Endothelial cell of umbilical vein (primary cell): ENCODE measurements at regions not wholly inside any gene's neighbourhood (a gene's known extent, or its start where the extent isn't known, plus 50 kb on each side); places are given as distances from the start of the nearest gene placed in this dataset.

Experiments
- BruUV-seq: library from RNA; stranded (reverse); fragments of 400-500 nt; replicated peaks from 2 replicates; lab custom pipeline; 2021; lab: Mats Ljungman, UMichigan
- CTCF ChIA-PET: fragments of 300-600, 350-600 bp; sonication (Branson Sonifier 250); formaldehyde crosslinking; loops from one replicate; lab custom pipeline; 2021; ENCODE audit warnings: antibody characterized with exemption, inconsistent platforms; lab: Charles Lee
- POLR2A ChIA-PET: fragments of 300-600, 350-600 bp; sonication (Branson Sonifier 250); formaldehyde crosslinking; loops from one replicate; lab custom pipeline; 2021; ENCODE audit warnings: antibody characterized with exemption, inconsistent platforms; lab: Charles Lee
- DNase-seq: peaks from one replicate; pipeline ENCODE4 v3.0.0-alpha.2; 2011; ENCODE audit warnings: low read depth, low spot score
- FAIRE-seq: peaks from 2 replicates; lab custom pipeline; 2011; peaks lifted over from hg19 to GRCh38; lab: Jason Lieb, UNC
- H2AFZ ChIP-seq: 2 replicates; pipeline ENCODE4 v1.6.0; 2012; ENCODE audit warnings: low read depth, low read length, control low read depth, inconsistent platforms
- H3K27ac ChIP-seq: 2 replicates; pipeline ENCODE4 v1.5.1; 2011; ENCODE audit warnings: low read depth, mild to moderate bottlenecking, control low read depth, low read length, moderate library complexity; ENCODE audit not compliant: insufficient read depth
- H3K27me3 ChIP-seq, 2 experiments: 2 replicates each; pipeline versions ENCODE4 v1.6.0 to v1.6.1; 2011; ENCODE audit warnings: low read length in 2 of 2, mixed read lengths in 1 of 2; ENCODE audit not compliant: control insufficient read depth in 2 of 2, insufficient read depth in 2 of 2
- H3K36me3 ChIP-seq, 2 experiments: 2 replicates in 1 of 2; 3 replicates in 1 of 2; pipeline ENCODE4 v1.5.1; 2011; ENCODE audit warnings: low read length in 2 of 2, mild to moderate bottlenecking in 1 of 2, moderate library complexity in 1 of 2; ENCODE audit not compliant: control insufficient read depth in 2 of 2, insufficient read depth in 2 of 2; ENCODE audit errors: extremely low read depth in 1 of 2
- H3K4me1 ChIP-seq: 3 replicates; pipeline ENCODE4 v1.5.1; 2011; ENCODE audit warnings: mild to moderate bottlenecking, low read length; ENCODE audit not compliant: control insufficient read depth, insufficient read depth; ENCODE audit errors: extremely low read depth
- H3K4me2 ChIP-seq: 2 replicates; pipeline ENCODE4 v1.6.1; 2011; ENCODE audit warnings: low read length, control low read depth, mixed read lengths; ENCODE audit not compliant: insufficient read depth
- H3K4me3 ChIP-seq, 3 experiments: fragments of 200-600 bp in 1 of 3; sonication (generic), shearing (Covaris generic) in 1 of 3; replicated peaks in 1 of 3; 2 replicates each; pipeline ENCODE4 v1.5.1; 2011 to 2016; ENCODE audit warnings: control low read depth in 3 of 3, low read length in 3 of 3, mild to moderate bottlenecking in 2 of 3, inconsistent platforms in 1 of 3, low read depth in 1 of 3, moderate library complexity in 1 of 3; ENCODE audit not compliant: insufficient read depth in 1 of 3
- H3K79me2 ChIP-seq: 2 replicates; pipeline ENCODE4 v1.6.0; 2012; ENCODE audit warnings: low read length, inconsistent platforms; ENCODE audit not compliant: control insufficient read depth, insufficient read depth
- H3K9ac ChIP-seq: replicated peaks from 2 replicates; pipeline ENCODE3; 2011; ENCODE audit warnings: low read length, control low read depth; ENCODE audit not compliant: insufficient read depth; ENCODE audit errors: extremely low read depth
- H3K9me1 ChIP-seq: replicated peaks from 3 replicates; pipeline ENCODE4 v1.6.0; 2011; ENCODE audit warnings: mild to moderate bottlenecking, low read length; ENCODE audit not compliant: control insufficient read depth, insufficient read depth; ENCODE audit errors: extremely low read depth
- H3K9me3 ChIP-seq: replicated peaks from 2 replicates; pipeline ENCODE4 v1.5.1; 2012; ENCODE audit warnings: low read length, inconsistent platforms; ENCODE audit not compliant: control insufficient read depth, insufficient read depth
- H4K20me1 ChIP-seq: replicated peaks from 2 replicates; pipeline ENCODE3; 2011; ENCODE audit warnings: mild to moderate bottlenecking, low read length; ENCODE audit not compliant: control insufficient read depth, insufficient read depth; ENCODE audit errors: extremely low read depth
- CTCF ChIP-seq, 2 donors: IDR thresholded peaks; 1 replicate in 1 of 2; 2 replicates in 1 of 2; pipeline ENCODE4 v1.5.1; 2011; ENCODE audit warnings: low read length in 2 of 2, mild to moderate bottlenecking in 2 of 2, moderate library complexity in 2 of 2, control low read depth in 1 of 2, inconsistent platforms in 1 of 2, low read depth in 1 of 2; ENCODE audit not compliant: insufficient read depth in 1 of 2; ENCODE audit errors: extremely low read depth in 1 of 2
- EZH2 ChIP-seq: IDR thresholded peaks from 2 replicates; pipeline ENCODE4 v1.6.1; 2012; ENCODE audit warnings: borderline replicate concordance, low read depth, mild to moderate bottlenecking, moderate library complexity, low read length, inconsistent platforms; ENCODE audit not compliant: severe bottlenecking
- FOS ChIP-seq: IDR thresholded peaks from 2 replicates; pipeline ENCODE4 v1.6.1; 2011; ENCODE audit warnings: mild to moderate bottlenecking, low read length, moderate library complexity, borderline replicate concordance; ENCODE audit not compliant: insufficient read depth
- GATA2 ChIP-seq: IDR thresholded peaks from 2 replicates; pipeline ENCODE4 v1.7.0; 2011; ENCODE audit warnings: low read depth, mild to moderate bottlenecking, moderate library complexity, mixed read lengths, low read length; ENCODE audit not compliant: insufficient read length, insufficient read depth
- JUN ChIP-seq: IDR thresholded peaks from 2 replicates; pipeline ENCODE4 v1.6.1; 2011; ENCODE audit warnings: borderline replicate concordance, low read depth; ENCODE audit not compliant: insufficient read length, insufficient read depth
- MYC ChIP-seq: IDR thresholded peaks from one replicate; pipeline ENCODE4 v1.6.1; 2011; ENCODE audit warnings: mild to moderate bottlenecking, low read depth, low read length
- POLR2A ChIP-seq: IDR thresholded peaks from 2 replicates; pipeline ENCODE4 v1.6.1; 2012; ENCODE audit warnings: low read depth, mild to moderate bottlenecking, control low read depth, low read length
- dilution Hi-C: fragments of 300-500 bp; cut with MboI; formaldehyde crosslinking; loops from one replicate; pipeline ENCODE4 v1.15.0; 2019; ENCODE audit warnings: low sequenced_read_pairs; ENCODE audit not compliant: extremely low pct_ligation_motif_present
- intact Hi-C: fragments of 100-400 bp; cut with micrococcal nuclease; formaldehyde crosslinking; loops from one replicate; pipeline ENCODE4 v1.10.0; 2022
- TF ChIP-seq, protein P1 (sequence below): IDR thresholded peaks from 2 replicates; pipeline ENCODE4 v1.6.1; 2011; ENCODE audit not compliant: insufficient read depth, insufficient read length

DNA sequence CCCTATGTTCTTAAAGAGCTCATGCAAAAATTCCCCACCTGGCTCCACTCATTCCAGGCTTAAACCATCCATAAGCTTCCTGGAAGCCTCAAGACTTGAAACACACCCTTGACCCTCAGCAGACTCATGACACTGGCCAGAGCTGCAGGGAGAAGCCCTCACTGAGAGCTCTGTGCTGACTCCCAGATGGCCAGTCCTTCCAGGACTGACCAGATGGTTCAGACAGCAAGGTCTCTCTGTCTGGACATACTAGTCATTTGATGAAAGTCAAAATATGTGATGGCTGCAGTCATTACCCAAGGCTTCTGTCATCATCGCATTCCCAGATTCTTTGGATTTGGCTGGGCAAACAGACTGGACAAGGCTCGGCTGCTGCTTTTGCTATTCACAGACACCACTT, 397.4 kb downstream of the FOXO1 start:
- no peaks in the 10 kb centered on the region for H3K9me1 ChIP-seq
- no peaks in the 10 kb centered on the region for H4K20me1 ChIP-seq
- no peaks in the 10 kb centered on the region for H3K27me3 ChIP-seq
- CTCF ChIA-PET = no interaction called here
- POLR2A ChIA-PET = no interaction called here
- no peaks in the 10 kb centered on the region for H3K36me3 ChIP-seq
- no peaks in the 10 kb centered on the region for H3K79me2 ChIP-seq
- DNase-seq (no peak), FAIRE-seq (no peak)
- H2AFZ ChIP-seq = no peak overlapping the region
- no peak overlapping the region for H3K4me3 ChIP-seq
- dilution Hi-C loops (no loop called here), intact Hi-C loops (no loop called here)
- H3K9ac ChIP-seq = no peak overlapping the region
- H3K4me2 ChIP-seq = no peak overlapping the region
- H3K4me1 ChIP-seq = peaks cover 9% of the 10 kb centered on the region
- no TSS peak for BruUV-seq
- no peak overlapping the region for H3K27ac ChIP-seq
- TF ChIP-seq EZH2 = no peak
- no peak for TF ChIP-seq CTCF (IDR thresholded peaks at IDR 0.05; ENCODE audit: extremely low read depth in 1 of 2, insufficient read depth in 1 of 2, low read depth in 1 of 2, low read length in 2 of 2)
- no peak for TF ChIP-seq JUN
- TF ChIP-seq MYC = no peak
- TF ChIP-seq POLR2A = no peak
- no peaks in the 10 kb centered on the region for H3K9me3 ChIP-seq

DNA sequence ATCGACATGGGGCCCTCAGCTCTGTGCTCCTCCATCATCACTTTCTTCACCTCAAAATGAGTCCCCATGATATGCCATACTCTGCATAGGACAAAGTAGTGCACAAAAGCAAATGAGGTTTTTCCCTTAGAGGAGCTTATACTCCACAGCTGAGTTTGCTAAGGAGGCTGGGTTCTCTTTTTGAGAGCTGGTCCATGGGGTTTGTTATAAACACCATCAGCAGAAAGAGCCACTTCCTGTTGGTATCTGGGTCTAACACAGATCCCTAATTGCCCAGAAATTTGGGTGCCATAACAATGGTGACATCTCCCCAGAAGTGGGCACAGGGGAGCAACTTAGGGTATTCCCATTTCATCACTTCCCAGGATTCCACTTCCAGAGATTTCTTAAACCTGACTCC, 395.7 kb downstream of the FOXO1 start:
- BruUV-seq = no TSS peak
- H3K79me2 ChIP-seq = no peaks in the 10 kb centered on the region
- no peaks in the 10 kb centered on the region for H3K9me3 ChIP-seq
- H2AFZ ChIP-seq = no peak overlapping the region
- DNase-seq = no peak
- H3K4me3 ChIP-seq = no peak overlapping the region
- ChIA-PET CTCF (interaction anchor here (1.0 to 1.8 kb wide), 4 partner anchors 8 to 77 kb away, joined by 3 to 4 read pairs (median 4); no protein-coding TSS in a partner anchor), POLR2A (no interaction called here)
- dilution Hi-C loops = no loop called here
- no peak for TF ChIP-seq CTCF (IDR thresholded peaks at IDR 0.05; ENCODE audit: extremely low read depth in 1 of 2, insufficient read depth in 1 of 2, low read depth in 1 of 2, low read length in 2 of 2)
- no peak for TF ChIP-seq FOS
- TF ChIP-seq MYC = no peak
- TF ChIP-seq, protein P1, sequence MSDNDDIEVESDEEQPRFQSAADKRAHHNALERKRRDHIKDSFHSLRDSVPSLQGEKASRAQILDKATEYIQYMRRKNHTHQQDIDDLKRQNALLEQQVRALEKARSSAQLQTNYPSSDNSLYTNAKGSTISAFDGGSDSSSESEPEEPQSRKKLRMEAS = no peak
- no peak for TF ChIP-seq EZH2
- TF ChIP-seq GATA2 = no peak
- no peak for TF ChIP-seq POLR2A
- no peak overlapping the region for H3K27ac ChIP-seq
- no peak overlapping the region for H3K9ac ChIP-seq
- no peak for FAIRE-seq
- intact Hi-C loops = loop anchor here (1.0 kb wide), 1 partner anchor 76 kb away; no protein-coding TSS in a partner anchor
- no peak overlapping the region for H3K4me2 ChIP-seq
- H3K9me1 ChIP-seq = no peaks in the 10 kb centered on the region
- H3K36me3 ChIP-seq = no peaks in the 10 kb centered on the region
- no peaks in the 10 kb centered on the region for H4K20me1 ChIP-seq
- peaks cover 9% of the 10 kb centered on the region for H3K4me1 ChIP-seq
- H3K27me3 ChIP-seq = no peaks in the 10 kb centered on the region
